A673 (cell line): ENCODE measurements at regions not wholly inside any gene's neighbourhood (a gene's known extent, or its start where the extent isn't known, plus 50 kb on each side); places are given as distances from the start of the nearest gene placed in this dataset.

ENCODE experiments used
- CTCF ChIP-seq: fragments of 300-800, 200-600 bp; sonication (generic); conservative IDR thresholded peaks from 2 replicates; pipeline ENCODE4 v1.5.1; 2017; ENCODE audit warnings: low read depth, mild to moderate bottlenecking, antibody characterized with exemption, low read length, moderate library complexity, mixed read lengths
- EZH2 ChIP-seq: fragments of 200-600 bp; sonication (generic); IDR thresholded peaks from 2 replicates; pipeline ENCODE4 v1.6.1; 2017; ENCODE audit warnings: borderline replicate concordance, low read depth, mild to moderate bottlenecking, mixed read lengths, antibody characterized with exemption, low read length; ENCODE audit not compliant: poor library complexity, severe bottlenecking

GRCh38 chr21:35738347-35738961 is 321.9 kb downstream of the SETD4 start:
- TF ChIP-seq CTCF (no peak), EZH2 (no peak)
